Spleen (tissue), 11 donors: ENCODE measurements at regions not wholly inside any gene's neighbourhood (a gene's known extent, or its start where the extent isn't known, plus 50 kb on each side); places are given as distances from the start of the nearest gene placed in this dataset.

ENCODE experiments used
- DNase-seq: peaks from one replicate; pipeline ENCODE4 v3.0.0-alpha.2; 2020
- H3K27ac ChIP-seq, 8 donors: fragments of 200-600 bp; sonication (generic) in 7 of 8; 1 replicate in 4 of 8; 2 replicates in 4 of 8; pipeline versions ENCODE4 v1.5.0 to v1.8.0; 2016 to 2021; ENCODE audit warnings: inconsistent platforms in 4 of 8, mild to moderate bottlenecking in 4 of 8, moderate library complexity in 1 of 8
- H3K27me3 ChIP-seq, 7 donors: fragments of 200-600 bp; sonication (generic) in 6 of 7; replicated peaks in 1 of 7; 1 replicate in 4 of 7; 2 replicates in 3 of 7; pipeline versions ENCODE4 v1.5.0 to v1.8.0; 2016 to 2021; ENCODE audit warnings: inconsistent platforms in 3 of 7, mild to moderate bottlenecking in 1 of 7
- H3K36me3 ChIP-seq, 6 donors: fragments of 200-600 bp; sonication (generic) in 5 of 6; 1 replicate in 4 of 6; 2 replicates in 2 of 6; pipeline versions ENCODE4 v1.5.0 to v1.8.0; 2016 to 2021; ENCODE audit warnings: inconsistent platforms in 2 of 6
- H3K4me1 ChIP-seq, 6 donors: fragments of 200-600 bp; sonication (generic) in 5 of 6; 1 replicate in 3 of 6; 2 replicates in 3 of 6; pipeline versions ENCODE4 v1.5.0 to v1.8.0; 2016 to 2021; ENCODE audit warnings: inconsistent platforms in 3 of 6
- H3K4me3 ChIP-seq, 8 donors: fragments of 200-600 bp; sonication (generic) in 7 of 8; 1 replicate in 4 of 8; 2 replicates in 4 of 8; pipeline versions ENCODE4 v1.5.0 to v1.8.0; 2016 to 2021; ENCODE audit warnings: inconsistent platforms in 4 of 8, mild to moderate bottlenecking in 4 of 8, moderate library complexity in 2 of 8
- H3K9me3 ChIP-seq, 8 donors: fragments of 200-600 bp; sonication (generic) in 7 of 8; 1 replicate in 4 of 8; 2 replicates in 4 of 8; pipeline versions ENCODE4 v1.5.0 to v1.8.0; 2016 to 2021; ENCODE audit warnings: inconsistent platforms in 4 of 8
- CTCF ChIP-seq, 11 experiments: fragments of 200-600 bp in 7 of 11; fragments of 450-650 bp in 4 of 11; sonication (generic) in 4 of 11; IDR thresholded peaks in 8 of 11; conservative IDR thresholded peaks in 3 of 11; 1 replicate in 7 of 11; 2 replicates in 4 of 11; pipeline versions ENCODE4 v1.4.0 to v1.8.0; 2016 to 2021; ENCODE audit warnings: antibody characterized with exemption in 11 of 11, inconsistent platforms in 4 of 11, mild to moderate bottlenecking in 1 of 11
- POLR2A ChIP-seq, 3 donors: fragments of 450-650 bp; IDR thresholded peaks; one replicate each; pipeline ENCODE4 v1.5.1; 2017; ENCODE audit warnings: antibody characterized with exemption in 3 of 3, mild to moderate bottlenecking in 1 of 3
- POLR2AphosphoS5 ChIP-seq, 3 donors: sonication (generic); formaldehyde crosslinking; IDR thresholded peaks; one replicate each; pipeline ENCODE4 v1.5.1; 2017; ENCODE audit warnings: antibody characterized with exemption in 3 of 3
- WGBS, 5 donors: extraction: QIAGEN DNeasy Blood & Tissue Kit in 3 of 5; methylation state at CpG; one replicate each; pipeline versions ENCODE4 v1.1.5 to v1.1.7; 2013 to 2018; 5-methylcytosine and 5-hydroxymethylcytosine counted together
- intact Hi-C: fragments of 100-400 bp; cut with DNase I; formaldehyde crosslinking; loops from one replicate; pipeline ENCODE4 v1.15.0; 2023; ENCODE audit warnings: low total_unique reads
- donor health status: healthy with polysubstance abuse.
- donor health status: DM: no; HTN: no; CAD: no; lungs with moderate emphysema.
- donor health status: DM: no; HTN: no; CAD: no.
- donor health status: Bipolar disorder and iron deficiency.
- donor health status: healthy.
- donor health status: DM: no; HTN: no; CAD: no.
- donor health status: DM: yes; HTN: yes; CAD: no.

DNA sequence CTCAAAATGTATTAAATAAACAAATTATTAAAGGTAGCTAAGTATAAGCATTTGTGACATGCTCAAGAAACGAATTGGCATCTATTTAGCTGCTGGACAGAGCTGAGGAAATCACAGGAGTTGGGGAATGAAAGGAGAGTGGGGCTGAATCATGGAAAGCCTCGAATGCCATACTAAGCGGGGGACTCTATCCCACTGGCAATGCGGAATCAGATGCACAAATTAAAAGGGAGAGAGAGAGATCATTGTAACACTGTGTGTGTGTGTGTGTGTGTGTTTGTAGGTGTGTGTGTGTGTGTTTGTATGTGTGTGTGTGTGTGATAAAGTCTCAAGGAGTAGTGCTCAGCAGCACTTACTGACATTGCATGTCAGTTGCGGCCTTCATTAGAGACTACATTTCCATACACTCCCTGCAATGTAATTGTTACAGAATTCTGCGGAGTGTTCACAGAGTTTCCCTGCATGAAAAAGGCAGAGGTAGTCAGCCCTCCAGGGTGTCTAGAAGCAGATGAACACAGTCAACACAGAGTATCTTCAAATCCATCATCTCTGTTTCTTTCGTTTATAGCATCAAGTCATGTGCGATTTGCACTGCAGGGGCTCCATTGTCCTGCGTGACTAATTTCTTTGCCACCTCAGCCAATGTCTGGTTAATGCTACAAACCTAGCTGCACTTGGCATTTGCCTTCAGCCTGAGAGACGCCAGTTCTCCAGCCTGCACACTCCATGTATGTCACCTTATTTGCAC, 111.7 kb upstream of the CYRIA start:
- Histone ChIP-seq H3K9me3 (no peaks in the 10 kb centered on the region), H3K27ac (no peak overlapping the region), H3K4me1 (no peaks in the 10 kb centered on the region), H3K4me3 (no peak overlapping the region), H3K27me3 (peaks cover 0 to 11% (median 0%) of the 10 kb centered on the region in 7 donors), H3K36me3 (no peaks in the 10 kb centered on the region)
- no peak for DNase-seq
- intact Hi-C loops: loop anchor here (10.0 kb wide), 1 partner anchor 898 kb away; no protein-coding TSS in a partner anchor
- WGBS, 5 donors: 86 to 93% (median 89%) methylated on average over 10 of the region's 10 CpGs
- no peak for TF ChIP-seq CTCF (IDR thresholded peaks at IDR 0.05 in 8 of 11, conservative IDR thresholded peaks at IDR 0.05 in 3 of 11)

DNA sequence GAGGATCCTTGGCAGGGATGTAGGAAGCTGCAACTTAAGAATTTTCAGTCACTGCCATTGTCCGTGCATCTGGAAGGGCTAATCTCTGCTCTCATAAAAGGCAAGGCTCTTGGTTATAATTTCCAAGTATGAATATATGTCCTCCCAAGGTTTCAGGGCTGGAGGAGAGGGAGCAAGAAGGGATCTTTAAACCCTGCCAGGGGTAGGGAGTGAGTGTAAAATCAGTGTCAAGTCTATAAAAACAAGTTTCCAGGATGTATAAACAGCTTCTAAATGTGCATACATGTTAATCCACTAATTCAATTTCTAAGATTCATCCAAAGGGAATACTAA, 110.2 kb upstream of the CYRIA start:
- no peaks in the 10 kb centered on the region for H3K4me1 ChIP-seq
- WGBS, 5 donors: 51 to 84% (median 54%) methylated on average over 1 of the region's 1 CpG
- no peak overlapping the region for H3K27ac ChIP-seq
- peaks cover 0 to 14% (median 0%) of the 10 kb centered on the region in 7 donors for H3K27me3 ChIP-seq
- H3K36me3 ChIP-seq: no peaks in the 10 kb centered on the region
- DNase-seq: no peak
- H3K4me3 ChIP-seq: no peak overlapping the region
- no peaks in the 10 kb centered on the region for H3K9me3 ChIP-seq
- intact Hi-C loops: loop anchor here (10.0 kb wide), 1 partner anchor 899 kb away; no protein-coding TSS in a partner anchor
- TF ChIP-seq POLR2A (IDR thresholded peaks at IDR 0.05): no peak
- TF ChIP-seq POLR2AphosphoS5 (IDR thresholded peaks at IDR 0.05): no peak
- no peak for TF ChIP-seq CTCF (IDR thresholded peaks at IDR 0.05 in 8 of 11, conservative IDR thresholded peaks at IDR 0.05 in 3 of 11)

DNA sequence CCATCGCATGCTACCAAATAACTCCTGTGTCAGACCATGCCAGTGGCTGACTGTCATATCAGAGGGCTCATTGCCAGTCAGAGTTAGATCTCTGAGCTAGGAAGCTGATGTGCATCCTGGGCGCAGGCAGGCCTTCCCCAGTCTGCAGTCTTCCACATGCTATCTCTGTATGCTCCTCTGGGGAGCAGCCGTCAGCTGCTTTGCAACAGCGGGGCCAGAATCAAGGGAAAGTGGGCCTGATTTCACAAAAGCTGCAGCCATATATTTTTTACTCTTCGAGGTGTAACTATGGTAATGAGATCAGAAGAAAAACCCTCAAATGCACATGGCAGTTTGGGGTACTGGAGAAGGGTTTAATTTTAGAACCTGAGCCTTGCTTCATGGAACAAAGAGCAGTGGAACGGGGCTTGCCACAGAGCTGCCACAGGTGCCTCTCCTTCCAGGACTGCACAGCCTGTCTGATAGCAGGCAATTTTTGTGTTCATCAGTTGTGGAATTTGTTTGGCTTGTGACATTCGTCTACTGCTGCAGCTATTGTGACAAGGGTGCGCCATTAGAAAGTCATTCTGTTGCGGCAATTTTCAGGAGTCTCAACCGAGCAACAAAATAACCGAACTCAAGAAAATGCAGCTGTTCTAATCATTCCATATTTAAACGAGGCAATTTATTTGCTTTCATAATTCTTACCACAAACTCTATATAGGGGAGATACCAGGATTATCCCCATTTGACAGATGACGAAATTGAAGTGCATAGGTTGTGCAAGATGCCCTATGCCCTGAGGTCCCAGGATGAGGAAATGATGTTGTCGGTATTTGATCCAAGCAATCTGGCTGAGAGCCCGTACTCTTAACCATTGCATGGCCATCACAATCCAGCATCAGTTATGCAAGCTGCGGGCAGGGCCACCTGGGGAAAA, 109.6 kb upstream of the CYRIA start:
- H3K4me1 ChIP-seq: no peaks in the 10 kb centered on the region
- H3K27me3 ChIP-seq: peaks cover 0 to 19% (median 0%) of the 10 kb centered on the region in 7 donors
- WGBS, 5 donors: 57 to 79% (median 68%) methylated on average over 16 of the region's 16 CpGs
- no peaks in the 10 kb centered on the region for H3K36me3 ChIP-seq
- H3K27ac ChIP-seq: no peak overlapping the region
- no peak overlapping the region for H3K4me3 ChIP-seq
- intact Hi-C loops: loop anchor here (5.0 to 10.0 kb wide), 2 partner anchors 532 to 900 kb away; no protein-coding TSS in a partner anchor
- DNase-seq: no peak
- TF ChIP-seq POLR2AphosphoS5 (IDR thresholded peaks at IDR 0.05) (no peak), CTCF (IDR thresholded peaks at IDR 0.05 in 8 of 11, conservative IDR thresholded peaks at IDR 0.05 in 3 of 11) (no peak), POLR2A (IDR thresholded peaks at IDR 0.05) (no peak)
- H3K9me3 ChIP-seq: no peaks in the 10 kb centered on the region

DNA sequence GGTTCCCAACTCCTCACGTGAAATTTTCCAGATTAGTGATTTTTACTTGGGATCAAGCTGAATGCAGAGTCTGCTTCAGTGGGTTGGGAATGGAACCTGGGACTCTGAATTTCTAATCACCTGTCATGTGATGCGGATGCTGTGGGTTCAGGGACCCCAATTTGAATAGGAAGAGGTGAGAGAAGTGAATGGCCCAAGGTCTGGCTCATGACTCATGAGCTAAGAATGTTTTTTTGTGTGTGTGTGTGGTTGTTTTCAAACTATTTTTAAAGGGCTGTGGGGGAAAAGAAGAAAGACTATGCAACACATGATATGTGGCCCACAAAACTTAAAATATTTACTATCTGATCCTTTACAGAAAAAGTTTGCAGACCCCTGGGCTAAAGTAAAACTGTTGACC, 108.5 kb upstream of the CYRIA start:
- no peaks in the 10 kb centered on the region for H3K36me3 ChIP-seq
- intact Hi-C loops: loop anchor here (5.0 to 10.0 kb wide), 2 partner anchors 533 to 901 kb away; no protein-coding TSS in a partner anchor

More for the DNA sequence above, 108.5 kb upstream of the CYRIA start:
- H3K27ac ChIP-seq: no peak overlapping the region
- DNase-seq: no peak
- H3K4me1 ChIP-seq: no peaks in the 10 kb centered on the region
- H3K27me3 ChIP-seq: peaks cover 0 to 20% (median 0%) of the 10 kb centered on the region in 7 donors
- H3K4me3 ChIP-seq: no peak overlapping the region
- TF ChIP-seq CTCF (IDR thresholded peaks at IDR 0.05 in 8 of 11, conservative IDR thresholded peaks at IDR 0.05 in 3 of 11): no peak
- no peak for TF ChIP-seq POLR2AphosphoS5 (IDR thresholded peaks at IDR 0.05)
- no peak for TF ChIP-seq POLR2A (IDR thresholded peaks at IDR 0.05)
- WGBS, 5 donors: 72 to 90% (median 79%) methylated on average over 2 of the region's 2 CpGs
- H3K9me3 ChIP-seq: no peaks in the 10 kb centered on the region
